ENCODE measurements at regions not wholly inside any gene's neighbourhood (a gene's known extent, or its start where the extent isn't known, plus 50 kb on each side); places are given as distances from the start of the nearest gene placed in this dataset.

- no peak overlapping the region for H3K4me3 Mint-ChIP-seq
- no peaks in the 10 kb centered on the region for H3K4me1 Mint-ChIP-seq
- H3K36me3 Mint-ChIP-seq = no peaks in the 10 kb centered on the region
- H3K9me3 Mint-ChIP-seq = peaks cover under 1% of the 10 kb centered on the region
- H3K27ac Mint-ChIP-seq = no peak overlapping the region
- peaks cover 1% of the 10 kb centered on the region for H3K27me3 Mint-ChIP-seq
These were observed 454.7 kb upstream of the TSHZ3 start for GRCh38 chr19:31803835-31804446.

GRCh38 chr19:31804668-31805067, 455.4 kb upstream of the TSHZ3 start:
- no peak overlapping the region for H3K27ac Mint-ChIP-seq
- no peaks in the 10 kb centered on the region for H3K36me3 Mint-ChIP-seq
- H3K9me3 Mint-ChIP-seq = no peaks in the 10 kb centered on the region
- no peaks in the 10 kb centered on the region for H3K4me1 Mint-ChIP-seq
- peaks cover 1% of the 10 kb centered on the region for H3K27me3 Mint-ChIP-seq
- H3K4me3 Mint-ChIP-seq = no peak overlapping the region

DNA sequence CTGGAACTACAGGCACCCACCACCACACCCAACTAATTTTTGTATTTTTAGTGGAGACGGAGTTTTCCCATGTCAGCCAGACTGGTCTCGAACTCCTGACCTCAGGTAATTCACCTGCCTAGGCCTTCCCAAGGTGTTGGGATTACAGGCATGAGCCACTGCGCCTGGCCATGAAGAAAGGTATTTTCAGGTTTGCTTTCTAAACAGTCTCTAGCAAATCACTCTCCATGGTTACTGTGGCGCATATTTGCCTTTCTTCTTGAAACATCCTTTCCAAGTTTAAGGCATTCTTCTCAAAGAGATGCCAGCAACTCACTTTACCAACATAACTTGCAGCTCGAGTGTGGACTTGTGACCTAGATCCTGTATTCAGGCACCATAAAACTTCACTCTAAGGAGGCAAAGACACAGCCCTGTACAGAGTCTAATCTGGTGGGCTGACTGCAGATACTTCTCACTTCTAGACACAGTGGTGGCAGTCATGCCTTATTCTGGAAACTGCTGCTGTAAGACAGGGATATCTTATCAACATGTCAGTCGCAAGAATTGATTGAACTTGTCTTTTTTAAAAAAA, 461.4 kb upstream of the TSHZ3 start:
- no peak overlapping the region for H3K4me3 Mint-ChIP-seq

DNA sequence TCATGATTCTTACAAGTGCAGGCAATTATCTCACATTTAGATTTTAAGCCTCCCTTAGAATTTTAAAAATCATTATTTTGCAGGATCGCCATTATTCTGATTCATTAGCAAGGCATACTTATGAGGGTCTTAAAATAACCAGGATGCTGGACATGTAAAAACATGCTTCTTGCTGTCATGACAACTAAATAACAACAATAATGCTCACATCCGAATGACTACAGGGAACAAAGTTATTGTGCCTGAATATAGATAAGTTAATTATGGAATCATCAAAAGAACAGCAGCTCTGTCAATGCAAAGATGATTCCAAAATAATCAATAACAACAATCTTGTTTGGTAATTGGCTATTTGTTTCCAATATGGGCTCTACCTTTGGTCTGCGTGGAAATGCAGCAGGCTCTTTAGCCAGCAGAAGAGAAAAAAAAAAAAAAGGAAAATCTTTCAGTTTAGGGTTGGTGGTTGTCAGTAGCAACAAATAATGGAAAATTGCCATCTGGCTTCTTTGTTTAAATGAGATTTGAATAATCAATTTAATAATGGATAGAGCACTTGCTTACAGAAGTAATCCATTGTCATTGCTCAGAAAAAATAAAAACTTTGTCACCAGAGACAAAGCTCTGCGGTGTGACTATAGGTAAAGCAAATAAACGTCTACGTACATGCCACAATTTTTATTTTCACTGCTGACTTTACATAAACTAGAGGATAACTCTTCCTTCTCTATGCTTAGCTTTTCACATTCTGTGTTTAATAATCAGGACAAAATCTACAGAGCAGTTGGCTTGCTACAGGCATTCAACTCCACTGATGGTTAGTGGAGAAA, 468.9 kb upstream of the TSHZ3 start:
- Mint-ChIP-seq H3K9me3 (peaks cover 4% of the 10 kb centered on the region), H3K27me3 (no peaks in the 10 kb centered on the region), H3K36me3 (no peaks in the 10 kb centered on the region), H3K4me3 (no peak overlapping the region), H3K4me1 (no peaks in the 10 kb centered on the region), H3K27ac (no peak overlapping the region)

More for the DNA sequence above, 461.4 kb upstream of the TSHZ3 start:
- peaks cover 4% of the 10 kb centered on the region for H3K9me3 Mint-ChIP-seq
- no peaks in the 10 kb centered on the region for H3K27me3 Mint-ChIP-seq
- H3K27ac Mint-ChIP-seq = no peak overlapping the region
- H3K36me3 Mint-ChIP-seq = no peaks in the 10 kb centered on the region
- H3K4me1 Mint-ChIP-seq = no peaks in the 10 kb centered on the region

GRCh38 chr19:31818798-31819105, 469.5 kb upstream of the TSHZ3 start:
- Mint-ChIP-seq H3K36me3 (no peaks in the 10 kb centered on the region), H3K4me3 (no peak overlapping the region), H3K27me3 (no peaks in the 10 kb centered on the region), H3K9me3 (peaks cover 1% of the 10 kb centered on the region), H3K27ac (no peak overlapping the region), H3K4me1 (no peaks in the 10 kb centered on the region)

DNA sequence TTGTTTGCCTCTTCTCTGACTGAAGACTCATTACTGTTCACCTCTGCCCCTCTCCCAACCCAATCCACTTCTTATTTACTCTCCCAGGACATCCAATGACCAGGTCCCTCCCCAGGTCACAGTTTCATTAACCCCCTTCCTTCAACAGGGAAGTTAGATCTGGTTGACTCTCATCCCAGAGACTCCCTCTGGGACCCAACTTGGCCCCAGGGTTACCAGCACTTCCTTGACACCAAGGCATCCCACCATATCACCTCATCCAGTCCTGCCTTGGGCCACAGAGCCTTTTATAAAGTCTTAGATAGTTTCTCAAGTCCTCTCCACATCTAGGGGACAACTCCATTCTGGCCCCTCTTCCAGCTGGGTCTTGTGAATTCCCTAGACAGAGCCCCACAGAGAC, 470.6 kb upstream of the TSHZ3 start:
- Mint-ChIP-seq H3K36me3 (no peaks in the 10 kb centered on the region), H3K4me1 (no peaks in the 10 kb centered on the region), H3K4me3 (no peak overlapping the region), H3K27ac (no peak overlapping the region), H3K27me3 (no peaks in the 10 kb centered on the region), H3K9me3 (no peaks in the 10 kb centered on the region)

DNA sequence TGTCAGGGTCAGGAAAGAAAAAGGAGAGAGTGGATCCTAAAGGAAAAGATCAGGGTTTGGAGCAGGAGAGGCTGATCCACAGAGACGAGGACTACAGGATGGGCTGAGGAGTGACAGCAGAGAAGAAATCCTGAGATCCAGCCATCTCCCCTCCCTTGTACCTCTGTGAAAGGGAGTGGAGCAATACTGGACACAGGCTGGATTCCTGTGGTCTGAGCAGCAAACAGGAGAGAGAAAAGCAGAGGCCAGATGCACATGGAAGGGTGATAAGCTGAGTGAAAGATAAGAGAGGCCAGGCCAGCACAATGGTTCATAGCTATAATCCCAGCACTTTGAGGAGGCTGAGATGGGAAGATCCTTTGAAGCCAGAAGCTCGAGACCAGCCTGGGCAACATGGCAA, 472.1 kb upstream of the TSHZ3 start:
- Mint-ChIP-seq H3K27ac (no peak overlapping the region), H3K9me3 (no peaks in the 10 kb centered on the region), H3K4me3 (no peak overlapping the region)

GRCh38 chr19:31825134-31826094, 476.2 kb upstream of the TSHZ3 start:
- Mint-ChIP-seq H3K4me3 (no peak overlapping the region), H3K9me3 (peaks cover 1% of the 10 kb centered on the region), H3K36me3 (no peaks in the 10 kb centered on the region), H3K27me3 (peaks cover 2% of the 10 kb centered on the region), H3K4me1 (no peaks in the 10 kb centered on the region), H3K27ac (no peak overlapping the region)

More for the DNA sequence above, 472.1 kb upstream of the TSHZ3 start:
- no peaks in the 10 kb centered on the region for H3K4me1 Mint-ChIP-seq
- no peaks in the 10 kb centered on the region for H3K27me3 Mint-ChIP-seq
- H3K36me3 Mint-ChIP-seq = no peaks in the 10 kb centered on the region

DNA sequence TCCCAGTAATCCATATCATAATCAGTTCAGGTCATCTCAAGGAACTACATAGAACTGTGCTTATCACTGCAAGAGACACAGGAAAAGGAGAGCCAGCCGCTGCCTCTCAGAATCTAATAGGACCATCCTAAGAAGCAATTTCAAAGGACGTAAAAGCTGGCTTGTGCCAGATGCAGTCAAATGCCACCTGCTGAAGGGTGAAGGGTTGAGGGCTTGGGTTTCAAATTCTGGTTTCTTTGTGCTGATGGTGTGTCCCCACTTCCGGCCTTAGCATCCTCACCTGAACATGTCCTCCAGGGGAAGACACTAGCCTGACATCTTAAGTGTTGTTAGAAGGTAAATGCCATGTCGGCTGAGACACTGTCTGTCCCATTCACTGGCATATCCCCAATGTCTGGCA, 477.1 kb upstream of the TSHZ3 start:
- no peak overlapping the region for H3K4me3 Mint-ChIP-seq
- H3K27me3 Mint-ChIP-seq = peaks cover 2% of the 10 kb centered on the region
- H3K4me1 Mint-ChIP-seq = no peaks in the 10 kb centered on the region
- H3K9me3 Mint-ChIP-seq = peaks cover 6% of the 10 kb centered on the region
- H3K36me3 Mint-ChIP-seq = no peaks in the 10 kb centered on the region
- H3K27ac Mint-ChIP-seq = no peak overlapping the region

GRCh38 chr19:31831421-31832175, 482.4 kb upstream of the TSHZ3 start:
- H3K4me3 Mint-ChIP-seq = no peak overlapping the region
- H3K4me1 Mint-ChIP-seq = no peaks in the 10 kb centered on the region
- H3K27me3 Mint-ChIP-seq = peaks cover 2% of the 10 kb centered on the region
- peaks cover 18% of the 10 kb centered on the region for H3K9me3 Mint-ChIP-seq
- no peak overlapping the region for H3K27ac Mint-ChIP-seq
- H3K36me3 Mint-ChIP-seq = no peaks in the 10 kb centered on the region

DNA sequence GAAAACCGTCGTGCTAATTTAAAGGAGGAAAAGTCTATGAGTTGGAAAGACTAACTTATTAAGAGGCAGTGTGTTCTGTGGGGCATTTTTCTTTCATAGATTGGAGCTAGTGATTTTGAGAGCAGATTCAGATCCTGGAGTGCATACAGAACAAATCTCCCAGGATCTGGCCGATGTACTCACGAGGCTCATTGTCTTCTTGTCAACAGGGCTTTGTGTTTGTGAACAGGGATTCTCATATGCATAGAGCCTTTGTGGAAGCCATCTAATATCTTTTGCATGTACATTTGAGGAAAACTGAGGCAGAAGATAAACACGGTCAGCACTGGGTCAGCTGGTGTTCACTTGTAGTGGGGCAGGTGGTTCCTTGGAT, 482.9 kb upstream of the TSHZ3 start:
- no peak overlapping the region for H3K27ac Mint-ChIP-seq
- no peak overlapping the region for H3K4me3 Mint-ChIP-seq
- no peaks in the 10 kb centered on the region for H3K4me1 Mint-ChIP-seq
- peaks cover 18% of the 10 kb centered on the region for H3K9me3 Mint-ChIP-seq
- H3K27me3 Mint-ChIP-seq = peaks cover 2% of the 10 kb centered on the region
- no peaks in the 10 kb centered on the region for H3K36me3 Mint-ChIP-seq

DNA sequence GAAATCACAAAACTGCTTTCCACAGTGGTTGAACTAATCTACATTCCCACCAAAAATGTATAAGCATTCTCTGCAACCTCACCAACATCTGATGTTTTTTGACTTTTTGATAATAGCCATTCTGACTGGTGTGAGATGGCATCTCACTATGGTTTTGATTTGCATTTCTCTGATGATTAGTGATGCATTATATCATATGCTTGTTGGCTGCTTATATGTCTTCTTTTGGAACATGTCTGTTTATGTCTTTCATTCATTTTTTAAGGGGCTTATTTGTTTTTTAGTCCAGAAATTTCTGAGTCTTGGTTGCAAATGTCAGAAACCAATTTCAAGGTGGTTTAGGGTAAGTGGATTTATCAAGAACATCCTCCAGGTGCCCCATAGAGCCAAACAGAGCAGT, 484.8 kb upstream of the TSHZ3 start:
- Mint-ChIP-seq H3K27me3 (no peaks in the 10 kb centered on the region), H3K36me3 (no peaks in the 10 kb centered on the region), H3K9me3 (peaks cover 18% of the 10 kb centered on the region), H3K4me1 (no peaks in the 10 kb centered on the region), H3K4me3 (no peak overlapping the region), H3K27ac (no peak overlapping the region)

DNA sequence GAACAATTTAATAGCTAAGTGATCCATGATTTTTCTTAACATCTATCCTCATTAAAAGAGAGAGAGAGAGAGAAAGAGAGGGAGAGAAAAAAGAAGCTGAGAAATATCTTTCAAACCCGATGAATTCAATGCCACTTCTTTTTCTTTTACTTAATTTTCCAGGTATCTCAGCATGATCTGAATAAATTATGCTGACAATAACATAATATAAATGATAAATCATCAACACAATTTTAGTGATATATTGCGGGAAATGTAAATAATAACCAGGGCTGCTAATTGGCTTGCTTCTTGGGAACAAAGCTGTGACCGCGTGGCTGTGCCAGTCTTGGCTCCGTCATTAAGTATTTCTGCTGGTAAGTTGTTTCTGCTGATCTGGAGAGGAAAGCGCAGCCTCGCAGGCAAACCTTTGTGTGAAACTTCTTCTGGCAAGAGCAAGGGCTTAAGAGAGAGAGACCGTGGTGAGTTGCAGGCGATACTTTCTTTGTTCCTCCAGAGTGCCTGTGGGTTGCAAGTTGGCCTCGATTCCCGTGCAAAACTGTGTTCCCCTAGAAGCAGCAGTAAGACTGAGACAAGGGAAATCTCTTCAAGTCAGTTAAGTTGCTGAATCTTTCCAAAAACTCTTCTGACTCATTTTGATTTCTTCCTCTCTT, 489.1 kb upstream of the TSHZ3 start:
- H3K9me3 Mint-ChIP-seq = peaks cover 6% of the 10 kb centered on the region

DNA sequence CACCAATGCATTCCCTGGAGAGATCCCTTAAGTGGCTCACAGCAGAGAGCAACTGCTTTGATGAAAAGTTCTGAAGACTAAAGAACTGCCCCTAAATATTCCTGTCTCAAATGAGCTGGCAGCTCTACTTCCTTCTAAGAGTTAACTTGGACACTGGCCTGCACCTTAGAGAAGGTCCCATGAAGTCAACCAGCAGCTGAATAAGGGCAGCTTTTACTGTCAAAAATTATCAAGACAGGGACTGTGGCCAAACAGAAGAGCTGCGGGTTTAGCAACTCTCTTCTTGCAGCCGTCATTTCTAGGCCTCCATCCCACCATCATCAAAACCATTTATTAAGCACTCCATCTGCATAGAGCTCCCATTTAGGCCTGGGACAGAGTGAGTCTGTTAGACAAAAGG, 491.1 kb upstream of the TSHZ3 start:
- Mint-ChIP-seq H3K4me3 (no peak overlapping the region), H3K9me3 (no peaks in the 10 kb centered on the region), H3K27ac (no peak overlapping the region), H3K36me3 (no peaks in the 10 kb centered on the region), H3K27me3 (peaks cover 1% of the 10 kb centered on the region), H3K4me1 (no peaks in the 10 kb centered on the region)

More for the DNA sequence above, 489.1 kb upstream of the TSHZ3 start:
- no peak overlapping the region for H3K4me3 Mint-ChIP-seq
- H3K4me1 Mint-ChIP-seq = no peaks in the 10 kb centered on the region
- no peak overlapping the region for H3K27ac Mint-ChIP-seq
- H3K27me3 Mint-ChIP-seq = peaks cover 1% of the 10 kb centered on the region
- H3K36me3 Mint-ChIP-seq = no peaks in the 10 kb centered on the region

- no peaks in the 10 kb centered on the region for H3K9me3 Mint-ChIP-seq
- peaks cover 1% of the 10 kb centered on the region for H3K27me3 Mint-ChIP-seq
- H3K4me1 Mint-ChIP-seq = no peaks in the 10 kb centered on the region
- no peak overlapping the region for H3K4me3 Mint-ChIP-seq
- no peaks in the 10 kb centered on the region for H3K36me3 Mint-ChIP-seq
- no peak overlapping the region for H3K27ac Mint-ChIP-seq
These were observed 492.5 kb upstream of the TSHZ3 start for GRCh38 chr19:31841755-31842154.
